A673 (cell line): ENCODE measurements at regions not wholly inside any gene's neighbourhood (a gene's known extent, or its start where the extent isn't known, plus 50 kb on each side); places are given as distances from the start of the nearest gene placed in this dataset.

ENCODE experiments used
- CTCF ChIP-seq: fragments of 300-800, 200-600 bp; sonication (generic); conservative IDR thresholded peaks from 2 replicates; pipeline ENCODE4 v1.5.1; 2017; ENCODE audit warnings: low read depth, mild to moderate bottlenecking, antibody characterized with exemption, low read length, moderate library complexity, mixed read lengths
- EZH2 ChIP-seq: fragments of 200-600 bp; sonication (generic); IDR thresholded peaks from 2 replicates; pipeline ENCODE4 v1.6.1; 2017; ENCODE audit warnings: borderline replicate concordance, low read depth, mild to moderate bottlenecking, mixed read lengths, antibody characterized with exemption, low read length; ENCODE audit not compliant: poor library complexity, severe bottlenecking

DNA sequence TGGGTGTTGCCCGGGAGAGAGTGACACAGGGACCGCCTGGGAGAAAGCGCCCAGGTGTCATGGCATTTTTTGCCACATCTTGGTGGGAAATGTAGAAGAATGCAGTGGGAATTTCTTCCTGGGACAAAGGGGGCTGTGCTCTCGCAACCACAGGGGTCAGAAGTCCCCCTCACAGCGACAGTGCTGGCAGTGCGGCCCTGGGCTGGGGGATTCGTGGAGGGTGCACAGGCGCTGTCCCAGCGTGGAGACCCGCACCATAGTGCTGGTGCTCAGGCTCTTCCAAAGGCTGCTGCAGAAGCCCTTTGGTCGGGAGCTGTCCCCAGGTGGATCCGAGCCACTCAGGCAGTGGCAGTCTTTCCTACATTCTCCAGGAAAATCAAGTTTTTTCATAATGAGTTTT is 128.8 kb upstream of the SOX11 start:
- TF ChIP-seq CTCF, result no peak
- no peak for TF ChIP-seq EZH2
